ENCODE measurements at regions not wholly inside any gene's neighbourhood (a gene's known extent, or its start where the extent isn't known, plus 50 kb on each side); places are given as distances from the start of the nearest gene placed in this dataset.

- no peak for TF ChIP-seq CTCF (IDR thresholded peaks at IDR 0.05)
- ATAC-seq (peak; percentile 75), DNase-seq (peak in 2 of 3 donors; percentile 36 to 65)
- H3K4me3 ChIP-seq: no peak overlapping the region
- intact Hi-C loops (cut with DNase I, micrococcal nuclease): no loop called here
- peaks cover 10% of the 10 kb centered on the region for H3K4me1 ChIP-seq (ENCODE audit: low read depth)
- H3K9me3 ChIP-seq: no peaks in the 10 kb centered on the region
- H3K36me3 ChIP-seq (ENCODE audit: low read depth): no peaks in the 10 kb centered on the region
These were observed 339.9 kb upstream of the ARID1B start for GRCh38 chr6:156437121-156437879.

GRCh38 chr6:156434795-156435190 lies 342.4 kb upstream of the ARID1B start:
- intact Hi-C loops (cut with DNase I, micrococcal nuclease): no loop called here
- H3K4me1 ChIP-seq (ENCODE audit: low read depth): peaks cover 10% of the 10 kb centered on the region
- no peaks in the 10 kb centered on the region for H3K9me3 ChIP-seq
- no peaks in the 10 kb centered on the region for H3K36me3 ChIP-seq (ENCODE audit: low read depth)
- TF ChIP-seq CTCF (IDR thresholded peaks at IDR 0.05): no peak
- no peak overlapping the region for H3K4me3 ChIP-seq
- ATAC-seq (peak; percentile 76), DNase-seq (no peak)

- Histone ChIP-seq H3K4me1 (ENCODE audit: low read depth) (peaks cover 10% of the 10 kb centered on the region), H3K4me3 (no peak overlapping the region), H3K36me3 (ENCODE audit: low read depth) (no peaks in the 10 kb centered on the region), H3K9me3 (no peaks in the 10 kb centered on the region)
- peak; percentile 65 for ATAC-seq
- intact Hi-C loops (cut with DNase I, micrococcal nuclease): no loop called here
- no peak for TF ChIP-seq CTCF (IDR thresholded peaks at IDR 0.05)
- peak in 1 of 3 donors; percentile 40 for DNase-seq
These were observed 343.0 kb upstream of the ARID1B start for GRCh38 chr6:156434049-156434794.

GRCh38 chr6:156432543-156432942 lies 344.6 kb upstream of the ARID1B start:
- no peak overlapping the region for H3K4me3 ChIP-seq
- intact Hi-C loops (cut with DNase I, micrococcal nuclease): no loop called here
- TF ChIP-seq CTCF (IDR thresholded peaks at IDR 0.05): no peak
- DNase-seq (no peak), ATAC-seq (no peak)
- no peaks in the 10 kb centered on the region for H3K4me1 ChIP-seq (ENCODE audit: low read depth)
- H3K9me3 ChIP-seq: no peaks in the 10 kb centered on the region
- no peaks in the 10 kb centered on the region for H3K36me3 ChIP-seq (ENCODE audit: low read depth)

GRCh38 chr6:156430386-156430785 lies 346.8 kb upstream of the ARID1B start:
- Histone ChIP-seq H3K4me1 (ENCODE audit: low read depth) (no peaks in the 10 kb centered on the region), H3K4me3 (no peak overlapping the region), H3K36me3 (ENCODE audit: low read depth) (no peaks in the 10 kb centered on the region), H3K9me3 (no peaks in the 10 kb centered on the region)
- ATAC-seq (no peak), DNase-seq (no peak)
- intact Hi-C loops (cut with DNase I, micrococcal nuclease): no loop called here
- no peak for TF ChIP-seq CTCF (IDR thresholded peaks at IDR 0.05)

All from mucosa of descending colon (tissue), 3 donors.